Uterus (tissue), 3 donors: ENCODE measurements at regions not wholly inside any gene's neighbourhood (a gene's known extent, or its start where the extent isn't known, plus 50 kb on each side); places are given as distances from the start of the nearest gene placed in this dataset.

Source experiments
- DNase-seq, 2 donors: peaks; one replicate each; pipeline ENCODE4 v3.0.0-alpha.2; 2019 to 2020
- H3K27ac ChIP-seq, 2 donors: fragments of 200-600 bp; sonication (generic); 1 replicate in 1 of 2; 2 replicates in 1 of 2; pipeline ENCODE4 v1.5.1; 2016 to 2018
- H3K27me3 ChIP-seq, 2 donors: fragments of 200-600 bp; sonication (generic); one replicate each; pipeline ENCODE4 v1.5.1; 2018 to 2019; ENCODE audit warnings: control low read depth in 1 of 2
- H3K36me3 ChIP-seq, 2 donors: fragments of 200-600 bp; sonication (generic); one replicate each; pipeline ENCODE4 v1.5.1; 2019; ENCODE audit warnings: control low read depth in 1 of 2
- H3K4me1 ChIP-seq, 2 donors: fragments of 200-600 bp; sonication (generic); one replicate each; pipeline ENCODE4 v1.5.1; 2018 to 2019; ENCODE audit warnings: control low read depth in 1 of 2
- H3K4me3 ChIP-seq, 2 donors: fragments of 200-600 bp; sonication (generic); 1 replicate in 1 of 2; 2 replicates in 1 of 2; pipeline ENCODE4 v1.5.1; 2018 to 2019; ENCODE audit warnings: mild to moderate bottlenecking in 1 of 2
- H3K9me3 ChIP-seq, 2 donors: fragments of 200-600 bp; sonication (generic); one replicate each; pipeline ENCODE4 v1.5.1; 2019; ENCODE audit warnings: control low read depth in 1 of 2
- POLR2A ChIP-seq, 2 donors: fragments of 450-650 bp; IDR thresholded peaks; one replicate each; pipeline ENCODE4 v1.6.1; 2016; ENCODE audit warnings: antibody characterized with exemption in 2 of 2, mild to moderate bottlenecking in 1 of 2, moderate library complexity in 1 of 2
- intact Hi-C: fragments of 100-400 bp; cut with DNase I; formaldehyde crosslinking; loops from one replicate; pipeline ENCODE4 v1.15.1; 2023; ENCODE audit warnings: low total_unique reads
- TF ChIP-seq, protein P1 (sequence below), 4 experiments: fragments of 200-600 bp in 2 of 4; fragments of 450-650 bp in 2 of 4; sonication (generic) in 2 of 4; IDR thresholded peaks; one replicate each; pipeline ENCODE4 v1.5.1; 2016 to 2019; ENCODE audit warnings: antibody characterized with exemption in 4 of 4, mild to moderate bottlenecking in 2 of 4, moderate library complexity in 1 of 4
- donor health status: DM: yes; HTN: yes; CAD: no.

- H3K9me3 ChIP-seq: no peaks in the 10 kb centered on the region
- H3K4me3 ChIP-seq: no peak overlapping the region
- intact Hi-C loops: no loop called here
- no peaks in the 10 kb centered on the region for H3K27me3 ChIP-seq
- DNase-seq: no peak
- no peak overlapping the region for H3K27ac ChIP-seq
- no peaks in the 10 kb centered on the region for H3K4me1 ChIP-seq
- no peaks in the 10 kb centered on the region for H3K36me3 ChIP-seq
- TF ChIP-seq POLR2A (IDR thresholded peaks at IDR 0.05): no peak
- TF ChIP-seq, protein P1, sequence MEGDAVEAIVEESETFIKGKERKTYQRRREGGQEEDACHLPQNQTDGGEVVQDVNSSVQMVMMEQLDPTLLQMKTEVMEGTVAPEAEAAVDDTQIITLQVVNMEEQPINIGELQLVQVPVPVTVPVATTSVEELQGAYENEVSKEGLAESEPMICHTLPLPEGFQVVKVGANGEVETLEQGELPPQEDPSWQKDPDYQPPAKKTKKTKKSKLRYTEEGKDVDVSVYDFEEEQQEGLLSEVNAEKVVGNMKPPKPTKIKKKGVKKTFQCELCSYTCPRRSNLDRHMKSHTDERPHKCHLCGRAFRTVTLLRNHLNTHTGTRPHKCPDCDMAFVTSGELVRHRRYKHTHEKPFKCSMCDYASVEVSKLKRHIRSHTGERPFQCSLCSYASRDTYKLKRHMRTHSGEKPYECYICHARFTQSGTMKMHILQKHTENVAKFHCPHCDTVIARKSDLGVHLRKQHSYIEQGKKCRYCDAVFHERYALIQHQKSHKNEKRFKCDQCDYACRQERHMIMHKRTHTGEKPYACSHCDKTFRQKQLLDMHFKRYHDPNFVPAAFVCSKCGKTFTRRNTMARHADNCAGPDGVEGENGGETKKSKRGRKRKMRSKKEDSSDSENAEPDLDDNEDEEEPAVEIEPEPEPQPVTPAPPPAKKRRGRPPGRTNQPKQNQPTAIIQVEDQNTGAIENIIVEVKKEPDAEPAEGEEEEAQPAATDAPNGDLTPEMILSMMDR (IDR thresholded peaks at IDR 0.05): no peak
These were observed 61.2 kb downstream of the FAT3 start for GRCh38 chr11:92285776-92286175.

GRCh38 chr11:92286709-92287108 lies 62.1 kb downstream of the FAT3 start:
- intact Hi-C loops: no loop called here
- Histone ChIP-seq H3K27ac (no peak overlapping the region), H3K4me3 (no peak overlapping the region), H3K27me3 (no peaks in the 10 kb centered on the region), H3K4me1 (no peaks in the 10 kb centered on the region), H3K9me3 (no peaks in the 10 kb centered on the region), H3K36me3 (no peaks in the 10 kb centered on the region)
- TF ChIP-seq POLR2A (IDR thresholded peaks at IDR 0.05): no peak
- TF ChIP-seq, protein P1 (IDR thresholded peaks at IDR 0.05): no peak
- no peak for DNase-seq

DNA sequence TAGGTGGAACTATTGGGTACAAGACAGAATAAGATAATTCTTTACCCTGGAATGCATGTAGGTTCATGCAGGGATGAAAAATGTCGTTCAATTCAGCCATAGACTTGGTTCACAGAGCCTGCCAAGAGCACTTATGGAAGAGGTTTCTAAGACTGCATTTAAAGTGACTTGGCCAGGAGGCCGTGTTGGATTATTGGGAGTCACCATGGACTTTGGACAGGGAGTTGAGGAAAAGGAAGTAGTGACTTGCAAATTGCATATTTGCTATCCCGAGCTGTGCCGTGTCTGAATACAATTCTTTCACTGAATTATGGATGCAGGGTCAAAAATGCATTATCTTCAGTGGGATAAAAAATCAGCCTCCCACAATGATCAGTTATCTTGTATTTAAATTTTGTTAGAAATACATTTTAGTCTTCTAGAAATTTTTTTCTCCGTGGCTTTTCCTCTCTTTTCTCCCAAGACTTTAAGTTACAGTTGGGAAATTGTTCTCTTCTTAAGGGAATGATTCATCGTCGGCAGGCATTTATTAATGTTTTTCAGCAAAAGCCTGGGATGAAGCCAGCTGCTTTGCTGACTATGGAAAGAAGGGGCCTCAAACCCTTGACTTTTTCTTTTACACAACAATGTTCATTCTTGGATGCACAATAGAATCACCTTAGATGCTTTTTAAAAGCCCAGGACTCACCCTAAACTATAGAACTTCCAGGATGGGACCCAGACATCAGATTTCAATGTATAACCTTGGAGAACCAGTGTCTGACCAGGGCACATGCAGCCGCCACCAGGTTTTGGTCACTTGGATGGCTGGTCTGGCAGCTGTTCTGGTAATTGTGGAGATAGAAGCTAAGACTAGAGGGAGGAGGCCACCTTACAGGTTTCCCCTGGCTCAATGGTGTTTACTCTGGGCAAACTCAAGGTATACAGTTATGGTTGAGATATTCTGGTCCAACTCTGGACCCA lies 70.8 kb downstream of the FAT3 start:
- Histone ChIP-seq H3K4me1 (no peaks in the 10 kb centered on the region), H3K27me3 (no peaks in the 10 kb centered on the region), H3K27ac (no peak overlapping the region), H3K9me3 (no peaks in the 10 kb centered on the region), H3K36me3 (no peaks in the 10 kb centered on the region), H3K4me3 (no peak overlapping the region)
- DNase-seq: no peak
- TF ChIP-seq, protein P1 (IDR thresholded peaks at IDR 0.05): no peak
- no peak for TF ChIP-seq POLR2A (IDR thresholded peaks at IDR 0.05)
- intact Hi-C loops: no loop called here

- no peaks in the 10 kb centered on the region for H3K4me1 ChIP-seq
- H3K36me3 ChIP-seq: no peaks in the 10 kb centered on the region
- no peak for DNase-seq
- no peak for TF ChIP-seq POLR2A (IDR thresholded peaks at IDR 0.05)
- TF ChIP-seq, protein P1 (IDR thresholded peaks at IDR 0.05): no peak
- no peaks in the 10 kb centered on the region for H3K9me3 ChIP-seq
- intact Hi-C loops: no loop called here
- H3K27me3 ChIP-seq: no peaks in the 10 kb centered on the region
- no peak overlapping the region for H3K27ac ChIP-seq
- H3K4me3 ChIP-seq: no peak overlapping the region
These were observed 71.5 kb downstream of the FAT3 start for GRCh38 chr11:92296138-92296515.
